ENCODE measurements at regions not wholly inside any gene's neighbourhood (a gene's known extent, or its start where the extent isn't known, plus 50 kb on each side); places are given as distances from the start of the nearest gene placed in this dataset.

DNA sequence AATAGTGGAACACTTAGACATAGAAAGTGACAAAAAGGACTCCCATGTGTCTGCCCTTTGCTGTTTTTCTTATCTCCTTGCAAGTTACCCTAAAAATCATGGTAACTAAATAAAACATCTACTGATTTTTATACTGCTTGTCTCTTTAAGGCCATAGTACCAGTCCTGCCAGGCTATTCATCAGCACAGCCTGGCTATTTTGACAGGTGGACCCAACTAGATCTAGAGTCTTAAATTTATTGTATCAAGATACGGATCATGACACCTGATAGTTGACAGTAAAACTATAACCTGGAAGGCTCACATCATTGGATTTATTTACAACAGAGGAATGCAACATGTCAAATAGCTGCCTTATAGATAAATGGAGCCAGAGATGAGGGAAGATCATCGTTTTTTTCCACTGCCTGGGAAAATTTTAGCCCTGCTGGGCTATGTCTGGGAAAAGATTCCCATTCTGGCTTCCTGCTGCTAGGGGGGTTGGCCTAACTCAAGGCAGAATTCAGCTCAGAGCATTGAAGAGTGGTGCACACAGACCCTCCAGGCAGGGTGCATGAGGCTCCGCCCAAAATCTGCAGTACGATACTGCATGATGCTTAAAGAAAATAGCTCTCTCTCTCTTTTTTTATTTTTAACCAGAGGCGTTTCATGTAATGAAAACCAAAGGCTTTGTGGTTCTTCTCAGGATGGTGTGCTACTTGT is 292.0 kb upstream of the FZD8 start:
- no peak for TF ChIP-seq POLR2A (IDR thresholded peaks at IDR 0.05)
- TF ChIP-seq, protein P1, sequence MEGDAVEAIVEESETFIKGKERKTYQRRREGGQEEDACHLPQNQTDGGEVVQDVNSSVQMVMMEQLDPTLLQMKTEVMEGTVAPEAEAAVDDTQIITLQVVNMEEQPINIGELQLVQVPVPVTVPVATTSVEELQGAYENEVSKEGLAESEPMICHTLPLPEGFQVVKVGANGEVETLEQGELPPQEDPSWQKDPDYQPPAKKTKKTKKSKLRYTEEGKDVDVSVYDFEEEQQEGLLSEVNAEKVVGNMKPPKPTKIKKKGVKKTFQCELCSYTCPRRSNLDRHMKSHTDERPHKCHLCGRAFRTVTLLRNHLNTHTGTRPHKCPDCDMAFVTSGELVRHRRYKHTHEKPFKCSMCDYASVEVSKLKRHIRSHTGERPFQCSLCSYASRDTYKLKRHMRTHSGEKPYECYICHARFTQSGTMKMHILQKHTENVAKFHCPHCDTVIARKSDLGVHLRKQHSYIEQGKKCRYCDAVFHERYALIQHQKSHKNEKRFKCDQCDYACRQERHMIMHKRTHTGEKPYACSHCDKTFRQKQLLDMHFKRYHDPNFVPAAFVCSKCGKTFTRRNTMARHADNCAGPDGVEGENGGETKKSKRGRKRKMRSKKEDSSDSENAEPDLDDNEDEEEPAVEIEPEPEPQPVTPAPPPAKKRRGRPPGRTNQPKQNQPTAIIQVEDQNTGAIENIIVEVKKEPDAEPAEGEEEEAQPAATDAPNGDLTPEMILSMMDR (IDR thresholded peaks at IDR 0.05) = no peak

All from right lobe of liver (tissue), 4 donors.